OCI-LY3 (cell line): ENCODE measurements at regions not wholly inside any gene's neighbourhood (a gene's known extent, or its start where the extent isn't known, plus 50 kb on each side); places are given as distances from the start of the nearest gene placed in this dataset.

Experiments
- H2AFZ ChIP-seq: fragments of 200-600, 300-600 bp; shearing (Covaris generic); 2 replicates; pipeline ENCODE4 v1.6.0; 2014; ENCODE audit warnings: antibody characterized with exemption, low read depth, low read length
- H3K27ac ChIP-seq: fragments of 200-600, 300-600 bp; sonication (generic); 2 replicates; pipeline ENCODE4 v1.5.1; 2014; ENCODE audit warnings: mild to moderate bottlenecking, low read length, moderate library complexity, mixed read lengths
- H3K27me3 ChIP-seq: fragments of 200-600, 300-600 bp; sonication (generic); 2 replicates; pipeline ENCODE4 v1.6.1; 2014; ENCODE audit warnings: low read depth, low read length, mixed read lengths
- H3K36me3 ChIP-seq: fragments of 200-600, 300-600 bp; sonication (generic); replicated peaks from 2 replicates; pipeline ENCODE3; 2014; ENCODE audit warnings: low read depth, low read length, mixed read lengths
- H3K4me1 ChIP-seq: fragments of 300-600, 200-600 bp; sonication (generic); 2 replicates; pipeline ENCODE4 v1.6.1; 2014; ENCODE audit warnings: low read length, mixed read lengths
- H3K4me2 ChIP-seq: fragments of 200-600, 300-600 bp; sonication (generic); 2 replicates; pipeline ENCODE4 v1.6.1; 2014; ENCODE audit warnings: low read length, mixed read lengths
- H3K4me3 ChIP-seq: fragments of 300-600, 200-600 bp; sonication (generic); 2 replicates; pipeline ENCODE4 v1.5.1; 2014; ENCODE audit warnings: antibody characterized with exemption, mild to moderate bottlenecking, low read length, moderate library complexity
- H3K79me2 ChIP-seq: fragments of 300-600, 200-600 bp; shearing (Covaris generic); 2 replicates; pipeline ENCODE4 v1.6.1; 2014; ENCODE audit warnings: mild to moderate bottlenecking, low read length, mixed read lengths
- H3K9ac ChIP-seq: fragments of 300-600, 200-600 bp; shearing (Covaris generic); 2 replicates; pipeline ENCODE4 v1.6.0; 2014; ENCODE audit warnings: mild to moderate bottlenecking, low read length, moderate library complexity
- H3K9me3 ChIP-seq: fragments of 200-600, 300-600 bp; shearing (Covaris generic); 2 replicates; pipeline ENCODE4 v1.6.1; 2014; ENCODE audit warnings: low read length, mixed read lengths; ENCODE audit not compliant: insufficient read depth
- H4K20me1 ChIP-seq: fragments of 200-600, 300-600 bp; sonication (generic); 2 replicates; pipeline ENCODE4 v1.6.1; 2016; ENCODE audit warnings: low read length, mixed read lengths; ENCODE audit not compliant: insufficient read depth
- EZH2phosphoT487 ChIP-seq: fragments of 200-600 bp; shearing (Covaris generic); IDR thresholded peaks from 2 replicates; pipeline ENCODE4 v1.6.1; 2018; ENCODE audit warnings: antibody characterized with exemption, mixed run types, low read depth
- TF ChIP-seq, protein P1 (sequence below): fragments of 200-600, 300-600 bp; sonication (generic); IDR thresholded peaks from 2 replicates; pipeline ENCODE4 v1.5.1; 2014; ENCODE audit warnings: antibody characterized with exemption, low read length, low read depth

DNA sequence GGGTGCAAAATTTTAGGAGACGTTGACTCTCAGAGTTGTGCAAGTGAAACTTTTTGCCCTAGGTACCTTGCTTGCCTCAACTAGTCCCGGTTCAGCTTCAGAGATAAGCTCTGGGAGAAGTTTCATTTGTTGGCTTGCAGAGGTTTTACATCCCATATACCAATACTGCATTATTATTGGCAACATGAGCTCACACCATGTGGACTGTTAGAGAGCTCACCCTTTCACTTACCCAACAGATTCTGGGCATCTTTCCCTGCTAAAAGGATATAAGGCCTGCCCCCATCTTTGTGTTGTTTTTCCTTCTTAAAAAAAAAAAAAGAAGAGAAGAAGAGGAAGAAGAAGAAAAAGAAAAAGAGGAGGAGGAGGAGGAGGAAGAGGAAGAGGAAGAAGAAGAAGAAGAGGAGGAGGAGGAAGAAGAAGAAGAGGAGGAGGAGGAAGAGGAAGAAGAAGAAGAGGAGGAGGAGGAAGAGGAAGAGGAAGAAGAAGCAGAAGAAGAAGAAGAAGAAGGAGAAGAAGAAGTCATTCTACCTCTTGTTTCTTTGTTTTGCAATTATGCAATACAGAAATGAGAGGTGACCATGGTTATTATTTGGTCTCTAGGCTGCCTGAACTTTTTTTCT is 292.6 kb upstream of the IRX3 start:
- Histone ChIP-seq H4K20me1 (no peaks in the 10 kb centered on the region), H3K27me3 (no peaks in the 10 kb centered on the region), H3K9ac (no peak overlapping the region), H3K36me3 (no peaks in the 10 kb centered on the region), H3K79me2 (no peaks in the 10 kb centered on the region), H3K9me3 (no peaks in the 10 kb centered on the region), H3K4me1 (no peaks in the 10 kb centered on the region), H3K4me3 (no peak overlapping the region), H3K27ac (no peak overlapping the region), H2AFZ (no peak overlapping the region), H3K4me2 (no peak overlapping the region)
- TF ChIP-seq, protein P1, sequence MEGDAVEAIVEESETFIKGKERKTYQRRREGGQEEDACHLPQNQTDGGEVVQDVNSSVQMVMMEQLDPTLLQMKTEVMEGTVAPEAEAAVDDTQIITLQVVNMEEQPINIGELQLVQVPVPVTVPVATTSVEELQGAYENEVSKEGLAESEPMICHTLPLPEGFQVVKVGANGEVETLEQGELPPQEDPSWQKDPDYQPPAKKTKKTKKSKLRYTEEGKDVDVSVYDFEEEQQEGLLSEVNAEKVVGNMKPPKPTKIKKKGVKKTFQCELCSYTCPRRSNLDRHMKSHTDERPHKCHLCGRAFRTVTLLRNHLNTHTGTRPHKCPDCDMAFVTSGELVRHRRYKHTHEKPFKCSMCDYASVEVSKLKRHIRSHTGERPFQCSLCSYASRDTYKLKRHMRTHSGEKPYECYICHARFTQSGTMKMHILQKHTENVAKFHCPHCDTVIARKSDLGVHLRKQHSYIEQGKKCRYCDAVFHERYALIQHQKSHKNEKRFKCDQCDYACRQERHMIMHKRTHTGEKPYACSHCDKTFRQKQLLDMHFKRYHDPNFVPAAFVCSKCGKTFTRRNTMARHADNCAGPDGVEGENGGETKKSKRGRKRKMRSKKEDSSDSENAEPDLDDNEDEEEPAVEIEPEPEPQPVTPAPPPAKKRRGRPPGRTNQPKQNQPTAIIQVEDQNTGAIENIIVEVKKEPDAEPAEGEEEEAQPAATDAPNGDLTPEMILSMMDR: no peak
- no peak for TF ChIP-seq EZH2phosphoT487

DNA sequence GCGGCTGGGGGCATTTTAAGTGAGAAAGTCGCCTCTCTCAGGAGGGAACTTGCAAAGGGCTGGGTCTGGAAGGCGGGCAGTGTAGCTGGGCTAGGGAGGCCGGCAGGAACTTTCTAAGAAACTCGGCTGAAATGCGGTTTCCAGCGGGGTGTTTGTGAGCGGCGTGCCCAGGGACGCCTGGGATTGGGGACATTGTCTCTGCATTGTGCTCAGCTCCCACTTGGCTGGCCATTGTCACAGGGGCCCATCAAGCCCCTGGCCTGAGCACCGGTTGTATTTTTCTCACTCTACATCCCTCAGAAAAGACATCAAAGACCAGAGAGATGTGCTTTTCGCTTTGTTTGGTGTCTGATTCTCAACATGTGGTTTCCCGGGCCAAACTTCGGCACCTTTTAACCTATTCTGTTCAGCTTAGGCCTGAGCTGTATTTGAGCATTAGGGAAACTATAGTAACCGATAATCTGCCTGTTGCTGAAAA is 291.1 kb upstream of the IRX3 start:
- no peaks in the 10 kb centered on the region for H3K4me1 ChIP-seq
- H3K27ac ChIP-seq: no peak overlapping the region
- H3K4me2 ChIP-seq: no peak overlapping the region
- no peaks in the 10 kb centered on the region for H3K36me3 ChIP-seq
- no peaks in the 10 kb centered on the region for H3K27me3 ChIP-seq
- no peaks in the 10 kb centered on the region for H3K9me3 ChIP-seq
- H4K20me1 ChIP-seq: no peaks in the 10 kb centered on the region
- no peak overlapping the region for H3K9ac ChIP-seq
- TF ChIP-seq EZH2phosphoT487: no peak
- TF ChIP-seq, protein P1: no peak
- no peak overlapping the region for H2AFZ ChIP-seq
- no peak overlapping the region for H3K4me3 ChIP-seq
- H3K79me2 ChIP-seq: no peaks in the 10 kb centered on the region

DNA sequence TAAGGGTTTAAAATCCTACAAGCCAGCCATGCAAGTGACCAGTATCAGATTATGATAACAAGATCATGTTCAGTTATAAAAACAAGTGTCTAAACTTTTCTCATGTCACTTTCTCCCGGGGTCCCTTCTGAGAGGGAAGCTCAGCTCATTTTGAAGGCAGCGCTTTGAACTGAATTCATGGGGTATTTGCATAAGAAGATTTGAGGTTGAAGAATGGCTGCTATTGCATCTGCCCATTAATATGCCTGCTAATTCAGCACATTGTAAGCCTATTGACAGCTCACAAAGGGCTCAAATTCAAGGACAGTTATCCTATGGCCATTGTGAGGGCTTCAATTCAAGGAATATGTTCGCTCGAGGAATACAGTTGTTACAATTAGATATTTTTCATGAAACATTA is 290.2 kb upstream of the IRX3 start:
- Histone ChIP-seq H3K79me2 (no peaks in the 10 kb centered on the region), H4K20me1 (no peaks in the 10 kb centered on the region), H3K4me1 (no peaks in the 10 kb centered on the region), H3K9ac (no peak overlapping the region), H3K27ac (no peak overlapping the region), H3K36me3 (no peaks in the 10 kb centered on the region), H3K27me3 (no peaks in the 10 kb centered on the region), H2AFZ (no peak overlapping the region), H3K9me3 (no peaks in the 10 kb centered on the region), H3K4me3 (no peak overlapping the region), H3K4me2 (no peak overlapping the region)
- TF ChIP-seq, protein P1: no peak
- no peak for TF ChIP-seq EZH2phosphoT487

- Histone ChIP-seq H3K27ac (no peak overlapping the region), H3K4me1 (no peaks in the 10 kb centered on the region), H3K27me3 (no peaks in the 10 kb centered on the region; the same call in 1 of the 2 replicates), H3K79me2 (no peaks in the 10 kb centered on the region), H3K4me3 (no peak overlapping the region), H3K36me3 (no peaks in the 10 kb centered on the region), H4K20me1 (no peaks in the 10 kb centered on the region), H3K9me3 (no peaks in the 10 kb centered on the region), H3K9ac (no peak overlapping the region), H2AFZ (no peak overlapping the region), H3K4me2 (no peak overlapping the region)
- TF ChIP-seq, protein P1: no peak
- no peak for TF ChIP-seq EZH2phosphoT487
Observed at GRCh38 chr16:54568906-54569807, 282.6 kb upstream of the IRX3 start.
